ENCODE measurements at regions not wholly inside any gene's neighbourhood (a gene's known extent, or its start where the extent isn't known, plus 50 kb on each side); places are given as distances from the start of the nearest gene placed in this dataset.

GRCh38 chr10:36492590-36493515 lies 632.5 kb upstream of the ANKRD30A start:
- H3K4me2 ChIP-seq (ENCODE audit: insufficient read depth, low read length): peak overlapping the region; percentile 62
- no peaks in the 10 kb centered on the region for H3K79me2 ChIP-seq (ENCODE audit: control insufficient read depth, insufficient read depth, low read length)
- no peaks in the 10 kb centered on the region for H3K27me3 ChIP-seq (ENCODE audit: control insufficient read depth in 2 of 2, insufficient read depth in 2 of 2, low read length in 2 of 2)
- ChIA-PET CTCF (interaction anchor here (0.5 to 2.6 kb wide), 5 partner anchors 12 to 649 kb away, joined by 3 to 13 read pairs (median 4); no protein-coding TSS in a partner anchor), POLR2A (no interaction called here)
- dilution Hi-C loops (cut with MboI; ENCODE audit: extremely low pct_ligation_motif_present, low sequenced_read_pairs): no loop called here
- H3K9ac ChIP-seq (replicated peaks; ENCODE audit: extremely low read depth, insufficient read depth, low read length): peak overlapping the region; percentile 45
- BruUV-seq (replicated peaks): no TSS peak
- H3K4me1 ChIP-seq (ENCODE audit: control insufficient read depth, extremely low read depth, insufficient read depth, low read length): peaks cover 53% of the 10 kb centered on the region
- DNase-seq (ENCODE audit: low read depth, low spot score): peak; percentile 85
- H4K20me1 ChIP-seq (replicated peaks; ENCODE audit: control insufficient read depth, extremely low read depth, insufficient read depth, low read length): no peaks in the 10 kb centered on the region
- H3K9me3 ChIP-seq (replicated peaks; ENCODE audit: control insufficient read depth, insufficient read depth, low read length): no peaks in the 10 kb centered on the region
- TF ChIP-seq POLR2A (IDR thresholded peaks at IDR 0.05; ENCODE audit: low read depth, low read length) (no peak), CTCF (IDR thresholded peaks at IDR 0.05; ENCODE audit: extremely low read depth in 1 of 2, insufficient read depth in 1 of 2, low read depth in 1 of 2, low read length in 2 of 2) (no peak), MAX (IDR thresholded peaks at IDR 0.05; ENCODE audit: insufficient read depth, insufficient read length) (no peak), MYC (IDR thresholded peaks at IDR 0.05; ENCODE audit: low read depth, low read length) (no peak), FOS (IDR thresholded peaks at IDR 0.05; ENCODE audit: borderline replicate concordance, insufficient read depth, low read length) (peak; percentile 78)
- H2AFZ ChIP-seq (ENCODE audit: low read depth, low read length): peak overlapping the region; percentile 40
- FAIRE-seq: peak; percentile 66
- intact Hi-C loops (cut with micrococcal nuclease): loop anchor here (1.0 to 5.0 kb wide), 3 partner anchors 112 to 606 kb away; no protein-coding TSS in a partner anchor
- H3K36me3 ChIP-seq (ENCODE audit: control insufficient read depth in 2 of 2, extremely low read depth in 1 of 2, insufficient read depth in 2 of 2, low read length in 2 of 2): no peaks in the 10 kb centered on the region
- no peaks in the 10 kb centered on the region for H3K9me1 ChIP-seq (replicated peaks; ENCODE audit: control insufficient read depth, extremely low read depth, insufficient read depth, low read length)
- peak overlapping the region; percentile 81 for H3K27ac ChIP-seq (ENCODE audit: insufficient read depth, low read depth, low read length)
- no peak overlapping the region for H3K4me3 ChIP-seq (replicated peaks in 1 of 3; ENCODE audit: insufficient read depth in 1 of 3, low read depth in 1 of 3, low read length in 3 of 3)

Measured in endothelial cell of umbilical vein (primary cell).